ENCODE measurements at regions not wholly inside any gene's neighbourhood (a gene's known extent, or its start where the extent isn't known, plus 50 kb on each side); places are given as distances from the start of the nearest gene placed in this dataset.

DNA sequence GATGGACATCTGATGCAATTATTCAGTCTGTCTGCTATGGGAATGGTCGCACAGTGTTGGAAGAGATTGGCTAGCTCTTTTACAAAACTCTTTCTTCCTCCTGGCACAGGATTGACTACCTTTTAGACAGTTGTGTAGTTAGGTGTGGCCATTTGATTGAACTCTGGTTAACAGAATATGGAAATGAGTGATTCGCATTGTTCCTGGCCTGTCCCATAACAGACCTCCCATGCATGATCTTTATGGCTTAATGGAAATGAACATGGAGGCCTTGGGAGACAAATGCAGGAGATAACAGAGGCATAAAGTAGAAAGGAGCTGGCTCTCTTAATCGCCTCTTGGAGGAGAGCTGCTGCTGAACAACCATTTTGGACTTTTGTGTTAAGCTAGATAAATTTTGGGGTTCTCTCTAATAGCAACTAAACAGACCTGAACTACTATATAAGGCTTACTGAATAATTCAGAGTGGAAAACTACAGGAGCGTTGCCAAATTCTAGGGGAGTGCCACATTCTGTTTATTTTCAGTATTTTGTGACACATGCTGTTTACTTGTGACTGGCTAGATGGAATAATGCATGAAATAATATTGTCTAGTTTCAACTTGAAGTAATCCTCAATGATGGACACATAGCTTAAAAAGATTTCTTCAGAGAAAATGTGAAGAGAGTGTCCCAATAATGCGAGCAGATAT lies 357.7 kb upstream of the SGO1 start:
- Histone ChIP-seq H3K9me3 (ENCODE audit: low read length) (no peaks in the 10 kb centered on the region), H3K27ac (ENCODE audit: low read length) (no peak overlapping the region)

GRCh38 chr3:20540066-20540465 lies 354.1 kb upstream of the SGO1 start:
- H2AFZ ChIP-seq (ENCODE audit: low read depth, low read length), result no peak overlapping the region

More for the DNA sequence above, 357.7 kb upstream of the SGO1 start:
- no peak overlapping the region for H3K4me3 ChIP-seq (ENCODE audit: low read length)
- H3K9ac ChIP-seq (ENCODE audit: low read length), result no peak overlapping the region
- H4K20me1 ChIP-seq (ENCODE audit: insufficient read depth), result no peaks in the 10 kb centered on the region
- no peaks in the 10 kb centered on the region for H3K79me2 ChIP-seq (replicated peaks; ENCODE audit: insufficient read depth, low read length)
- H3K27me3 ChIP-seq (ENCODE audit: insufficient read depth, low read depth, low read length), result no peaks in the 10 kb centered on the region
- H3K9me2 ChIP-seq (ENCODE audit: insufficient read depth, low read length), result no peaks in the 10 kb centered on the region
- no peak overlapping the region for H2AFZ ChIP-seq (ENCODE audit: low read depth, low read length)
- no peaks in the 10 kb centered on the region for H3F3A ChIP-seq (ENCODE audit: insufficient read depth, low read length, poor library complexity, severe bottlenecking)
- no peaks in the 10 kb centered on the region for H3K36me3 ChIP-seq (ENCODE audit: insufficient read depth, low read length)
- H3K4me2 ChIP-seq (ENCODE audit: low read length), result no peak overlapping the region
- TF ChIP-seq TAF1 (IDR thresholded peaks at IDR 0.05; ENCODE audit: low read depth), result no peak
- no peak for TF ChIP-seq EP300 (conservative IDR thresholded peaks at IDR 0.05; ENCODE audit: poor library complexity, severe bottlenecking)
- TF ChIP-seq, protein P1, sequence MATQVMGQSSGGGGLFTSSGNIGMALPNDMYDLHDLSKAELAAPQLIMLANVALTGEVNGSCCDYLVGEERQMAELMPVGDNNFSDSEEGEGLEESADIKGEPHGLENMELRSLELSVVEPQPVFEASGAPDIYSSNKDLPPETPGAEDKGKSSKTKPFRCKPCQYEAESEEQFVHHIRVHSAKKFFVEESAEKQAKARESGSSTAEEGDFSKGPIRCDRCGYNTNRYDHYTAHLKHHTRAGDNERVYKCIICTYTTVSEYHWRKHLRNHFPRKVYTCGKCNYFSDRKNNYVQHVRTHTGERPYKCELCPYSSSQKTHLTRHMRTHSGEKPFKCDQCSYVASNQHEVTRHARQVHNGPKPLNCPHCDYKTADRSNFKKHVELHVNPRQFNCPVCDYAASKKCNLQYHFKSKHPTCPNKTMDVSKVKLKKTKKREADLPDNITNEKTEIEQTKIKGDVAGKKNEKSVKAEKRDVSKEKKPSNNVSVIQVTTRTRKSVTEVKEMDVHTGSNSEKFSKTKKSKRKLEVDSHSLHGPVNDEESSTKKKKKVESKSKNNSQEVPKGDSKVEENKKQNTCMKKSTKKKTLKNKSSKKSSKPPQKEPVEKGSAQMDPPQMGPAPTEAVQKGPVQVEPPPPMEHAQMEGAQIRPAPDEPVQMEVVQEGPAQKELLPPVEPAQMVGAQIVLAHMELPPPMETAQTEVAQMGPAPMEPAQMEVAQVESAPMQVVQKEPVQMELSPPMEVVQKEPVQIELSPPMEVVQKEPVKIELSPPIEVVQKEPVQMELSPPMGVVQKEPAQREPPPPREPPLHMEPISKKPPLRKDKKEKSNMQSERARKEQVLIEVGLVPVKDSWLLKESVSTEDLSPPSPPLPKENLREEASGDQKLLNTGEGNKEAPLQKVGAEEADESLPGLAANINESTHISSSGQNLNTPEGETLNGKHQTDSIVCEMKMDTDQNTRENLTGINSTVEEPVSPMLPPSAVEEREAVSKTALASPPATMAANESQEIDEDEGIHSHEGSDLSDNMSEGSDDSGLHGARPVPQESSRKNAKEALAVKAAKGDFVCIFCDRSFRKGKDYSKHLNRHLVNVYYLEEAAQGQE (IDR thresholded peaks at IDR 0.05; ENCODE audit: borderline replicate concordance), result no peak
- TF ChIP-seq, protein P2, sequence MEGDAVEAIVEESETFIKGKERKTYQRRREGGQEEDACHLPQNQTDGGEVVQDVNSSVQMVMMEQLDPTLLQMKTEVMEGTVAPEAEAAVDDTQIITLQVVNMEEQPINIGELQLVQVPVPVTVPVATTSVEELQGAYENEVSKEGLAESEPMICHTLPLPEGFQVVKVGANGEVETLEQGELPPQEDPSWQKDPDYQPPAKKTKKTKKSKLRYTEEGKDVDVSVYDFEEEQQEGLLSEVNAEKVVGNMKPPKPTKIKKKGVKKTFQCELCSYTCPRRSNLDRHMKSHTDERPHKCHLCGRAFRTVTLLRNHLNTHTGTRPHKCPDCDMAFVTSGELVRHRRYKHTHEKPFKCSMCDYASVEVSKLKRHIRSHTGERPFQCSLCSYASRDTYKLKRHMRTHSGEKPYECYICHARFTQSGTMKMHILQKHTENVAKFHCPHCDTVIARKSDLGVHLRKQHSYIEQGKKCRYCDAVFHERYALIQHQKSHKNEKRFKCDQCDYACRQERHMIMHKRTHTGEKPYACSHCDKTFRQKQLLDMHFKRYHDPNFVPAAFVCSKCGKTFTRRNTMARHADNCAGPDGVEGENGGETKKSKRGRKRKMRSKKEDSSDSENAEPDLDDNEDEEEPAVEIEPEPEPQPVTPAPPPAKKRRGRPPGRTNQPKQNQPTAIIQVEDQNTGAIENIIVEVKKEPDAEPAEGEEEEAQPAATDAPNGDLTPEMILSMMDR (IDR thresholded peaks at IDR 0.05; ENCODE audit: poor library complexity, severe bottlenecking), result no peak
- TF ChIP-seq POLR2AphosphoS5 (IDR thresholded peaks at IDR 0.05), result no peak
- no peak for TF ChIP-seq MXI1 (conservative IDR thresholded peaks at IDR 0.05; ENCODE audit: poor library complexity, severe bottlenecking)
- TF ChIP-seq EZH2 (IDR thresholded peaks at IDR 0.05; ENCODE audit: borderline replicate concordance, insufficient read depth, low read length, poor library complexity, severe bottlenecking), result no peak
- TF ChIP-seq SMC3 (conservative IDR thresholded peaks at IDR 0.05; ENCODE audit: poor library complexity), result no peak
- no peak for TF ChIP-seq RAD21 (conservative IDR thresholded peaks at IDR 0.05)

More at GRCh38 chr3:20540066-20540465, 354.1 kb upstream of the SGO1 start:
- H3K79me2 ChIP-seq (replicated peaks; ENCODE audit: insufficient read depth, low read length), result no peaks in the 10 kb centered on the region
- TF ChIP-seq MXI1 (conservative IDR thresholded peaks at IDR 0.05; ENCODE audit: poor library complexity, severe bottlenecking) (no peak), SMC3 (conservative IDR thresholded peaks at IDR 0.05; ENCODE audit: poor library complexity) (no peak), POLR2AphosphoS5 (IDR thresholded peaks at IDR 0.05) (no peak), EZH2 (IDR thresholded peaks at IDR 0.05; ENCODE audit: borderline replicate concordance, insufficient read depth, low read length, poor library complexity, severe bottlenecking) (no peak), TAF1 (IDR thresholded peaks at IDR 0.05; ENCODE audit: low read depth) (no peak), RAD21 (conservative IDR thresholded peaks at IDR 0.05) (no peak), EP300 (conservative IDR thresholded peaks at IDR 0.05; ENCODE audit: poor library complexity, severe bottlenecking) (no peak)
- TF ChIP-seq, protein P2 (IDR thresholded peaks at IDR 0.05; ENCODE audit: poor library complexity, severe bottlenecking), result no peak
- TF ChIP-seq, protein P1 (IDR thresholded peaks at IDR 0.05; ENCODE audit: borderline replicate concordance), result no peak
- H3K27me3 ChIP-seq (ENCODE audit: insufficient read depth, low read depth, low read length), result no peaks in the 10 kb centered on the region
- H3K4me3 ChIP-seq (ENCODE audit: low read length), result no peak overlapping the region
- H3K4me2 ChIP-seq (ENCODE audit: low read length), result no peak overlapping the region
- no peaks in the 10 kb centered on the region for H3K9me2 ChIP-seq (ENCODE audit: insufficient read depth, low read length)
- H3K36me3 ChIP-seq (ENCODE audit: insufficient read depth, low read length), result no peaks in the 10 kb centered on the region
- H3K9me3 ChIP-seq (ENCODE audit: low read length), result no peaks in the 10 kb centered on the region
- H3F3A ChIP-seq (ENCODE audit: insufficient read depth, low read length, poor library complexity, severe bottlenecking), result no peaks in the 10 kb centered on the region
- no peaks in the 10 kb centered on the region for H4K20me1 ChIP-seq (ENCODE audit: insufficient read depth)
- H3K9ac ChIP-seq (ENCODE audit: low read length), result no peak overlapping the region
- no peak overlapping the region for H3K27ac ChIP-seq (ENCODE audit: low read length)

Data from neural cell (in vitro differentiated cells).